ENCODE measurements at regions not wholly inside any gene's neighbourhood (a gene's known extent, or its start where the extent isn't known, plus 50 kb on each side); places are given as distances from the start of the nearest gene placed in this dataset.

- H3K4me3 ChIP-seq (ENCODE audit: low read length) = no peak overlapping the region
- TF ChIP-seq CTCF (conservative IDR thresholded peaks at IDR 0.05; ENCODE audit: low read length) = no peak
- no peak for DNase-seq (ENCODE audit: low read depth)
Observed at GRCh38 chr2:234293973-234294372, 202.9 kb downstream of the ARL4C start.

- no peak for TF ChIP-seq CTCF (conservative IDR thresholded peaks at IDR 0.05; ENCODE audit: low read length)
- no peak overlapping the region for H3K4me3 ChIP-seq (ENCODE audit: low read length)
- no peak for DNase-seq (ENCODE audit: low read depth)
Observed at GRCh38 chr2:234292962-234293243, 204.0 kb downstream of the ARL4C start.

GRCh38 chr2:234292205-234292961 is 204.5 kb downstream of the ARL4C start:
- no peak for DNase-seq (ENCODE audit: low read depth)
- H3K4me3 ChIP-seq (ENCODE audit: low read length) = no peak overlapping the region
- TF ChIP-seq CTCF (conservative IDR thresholded peaks at IDR 0.05; ENCODE audit: low read length) = no peak

- no peak for TF ChIP-seq CTCF (conservative IDR thresholded peaks at IDR 0.05; ENCODE audit: low read length)
- peak; percentile 85 for DNase-seq (ENCODE audit: low read depth)
- H3K4me3 ChIP-seq (ENCODE audit: low read length) = no peak overlapping the region
Observed at GRCh38 chr2:234291765-234292204, 205.1 kb downstream of the ARL4C start.

- H3K4me3 ChIP-seq (ENCODE audit: low read length) = no peak overlapping the region
- TF ChIP-seq CTCF (conservative IDR thresholded peaks at IDR 0.05; ENCODE audit: low read length) = no peak
- no peak for DNase-seq (ENCODE audit: low read depth)
Observed at GRCh38 chr2:234290671-234291070, 206.2 kb downstream of the ARL4C start.

- H3K4me3 ChIP-seq (ENCODE audit: low read length) = no peak overlapping the region
- TF ChIP-seq CTCF (conservative IDR thresholded peaks at IDR 0.05; ENCODE audit: low read length) = no peak
- DNase-seq (ENCODE audit: low read depth) = peak; percentile 87
Observed at GRCh38 chr2:234289834-234290590, 206.9 kb downstream of the ARL4C start.

- peak; percentile 73 for TF ChIP-seq CTCF (conservative IDR thresholded peaks at IDR 0.05; ENCODE audit: low read length)
- peak; percentile 62 for DNase-seq (ENCODE audit: low read depth)
- no peak overlapping the region for H3K4me3 ChIP-seq (ENCODE audit: low read length)
Observed at GRCh38 chr2:234288974-234289455, 207.9 kb downstream of the ARL4C start.

All from AG10803 (cell line).